NOMO-1 (cell line): ENCODE measurements at regions not wholly inside any gene's neighbourhood (a gene's known extent, or its start where the extent isn't known, plus 50 kb on each side); places are given as distances from the start of the nearest gene placed in this dataset.
"Not testable (repeated sequence)": the region's sequence is repeated elsewhere in the genome, so short reads cannot be mapped to it uniquely, and the experiment has no call there.

Source experiments
- DNase-seq, 2 experiments: peaks; one replicate each; lab custom pipeline; 2025; ENCODE audit not compliant: unreplicated experiment in 2 of 2; lab: John Stamatoyannopoulos, UW

GRCh38 chr5:86482008-86482407 lies 135.7 kb upstream of the COX7C start:
- DNase-seq = no peak

GRCh38 chr5:86493777-86494176 lies 124.0 kb upstream of the COX7C start:
- no peak for DNase-seq

- no peak for DNase-seq
These were observed 116.8 kb upstream of the COX7C start for GRCh38 chr5:86500947-86501346.

GRCh38 chr5:86507574-86507973 lies 110.2 kb upstream of the COX7C start:
- DNase-seq = no peak

- DNase-seq = not testable (repeated sequence)
These were observed 107.3 kb upstream of the COX7C start for GRCh38 chr5:86510330-86510915.

GRCh38 chr5:86523718-86524117 lies 94.0 kb upstream of the COX7C start:
- no peak for DNase-seq

GRCh38 chr5:86525622-86526021 lies 92.1 kb upstream of the COX7C start:
- no peak for DNase-seq

- no peak for DNase-seq
These were observed 90.9 kb upstream of the COX7C start for GRCh38 chr5:86526811-86527348.

- DNase-seq = no peak
These were observed 85.3 kb upstream of the COX7C start for GRCh38 chr5:86532429-86532828.

GRCh38 chr5:86536396-86536795 lies 81.3 kb upstream of the COX7C start:
- no peak for DNase-seq

GRCh38 chr5:86542532-86542931 lies 75.2 kb upstream of the COX7C start:
- DNase-seq = no peak

GRCh38 chr5:86546044-86546443 lies 71.7 kb upstream of the COX7C start:
- DNase-seq = no peak

- DNase-seq = no peak
These were observed 71.2 kb upstream of the COX7C start for GRCh38 chr5:86546582-86546981.

GRCh38 chr5:86554638-86555037 lies 63.1 kb upstream of the COX7C start:
- DNase-seq = no peak

- DNase-seq = no peak
These were observed 59.8 kb upstream of the COX7C start for GRCh38 chr5:86557920-86558319.

GRCh38 chr5:86565197-86565789 lies 52.4 kb upstream of the COX7C start:
- DNase-seq = no peak

GRCh38 chr5:86566030-86566429 lies 51.7 kb upstream of the COX7C start:
- not testable (repeated sequence) for DNase-seq
